ENCODE measurements at regions not wholly inside any gene's neighbourhood (a gene's known extent, or its start where the extent isn't known, plus 50 kb on each side); places are given as distances from the start of the nearest gene placed in this dataset.
"Not testable (repeated sequence)": the region's sequence is repeated elsewhere in the genome, so short reads cannot be mapped to it uniquely, and the experiment has no call there.

GRCh38 chr12:93008044-93008778, 79.1 kb upstream of the EEA1 start:
- no peaks in the 10 kb centered on the region for H3K4me1 ChIP-seq (ENCODE audit: insufficient read depth, low read length, severe bottlenecking)
- no peak overlapping the region for H3K4me3 ChIP-seq (ENCODE audit: low read depth, low read length, poor library complexity, severe bottlenecking)
- H3K9ac ChIP-seq (ENCODE audit: low read length), result no peak overlapping the region
- no peaks in the 10 kb centered on the region for H3K36me3 ChIP-seq (ENCODE audit: insufficient read depth, low read length)
- no peak overlapping the region for H3K4me2 ChIP-seq (ENCODE audit: low read length)
- no peaks in the 10 kb centered on the region for H3K27me3 ChIP-seq (ENCODE audit: insufficient read depth, low read length)
- no peak overlapping the region for H3K27ac ChIP-seq (ENCODE audit: low read depth, low read length, poor library complexity, severe bottlenecking)
- H3K9me3 ChIP-seq (ENCODE audit: low read length), result no peaks in the 10 kb centered on the region
- no peaks in the 10 kb centered on the region for H3K9me2 ChIP-seq (ENCODE audit: low read depth, low read length)
- no peaks in the 10 kb centered on the region for H3K79me2 ChIP-seq (ENCODE audit: insufficient read depth, low read length)
- no peaks in the 10 kb centered on the region for H3F3A ChIP-seq (ENCODE audit: insufficient read depth, low read length)
- no peak overlapping the region for H2AFZ ChIP-seq (ENCODE audit: low read length)
- H4K20me1 ChIP-seq (ENCODE audit: insufficient read depth, low read length), result no peaks in the 10 kb centered on the region
- TF ChIP-seq, protein P1, sequence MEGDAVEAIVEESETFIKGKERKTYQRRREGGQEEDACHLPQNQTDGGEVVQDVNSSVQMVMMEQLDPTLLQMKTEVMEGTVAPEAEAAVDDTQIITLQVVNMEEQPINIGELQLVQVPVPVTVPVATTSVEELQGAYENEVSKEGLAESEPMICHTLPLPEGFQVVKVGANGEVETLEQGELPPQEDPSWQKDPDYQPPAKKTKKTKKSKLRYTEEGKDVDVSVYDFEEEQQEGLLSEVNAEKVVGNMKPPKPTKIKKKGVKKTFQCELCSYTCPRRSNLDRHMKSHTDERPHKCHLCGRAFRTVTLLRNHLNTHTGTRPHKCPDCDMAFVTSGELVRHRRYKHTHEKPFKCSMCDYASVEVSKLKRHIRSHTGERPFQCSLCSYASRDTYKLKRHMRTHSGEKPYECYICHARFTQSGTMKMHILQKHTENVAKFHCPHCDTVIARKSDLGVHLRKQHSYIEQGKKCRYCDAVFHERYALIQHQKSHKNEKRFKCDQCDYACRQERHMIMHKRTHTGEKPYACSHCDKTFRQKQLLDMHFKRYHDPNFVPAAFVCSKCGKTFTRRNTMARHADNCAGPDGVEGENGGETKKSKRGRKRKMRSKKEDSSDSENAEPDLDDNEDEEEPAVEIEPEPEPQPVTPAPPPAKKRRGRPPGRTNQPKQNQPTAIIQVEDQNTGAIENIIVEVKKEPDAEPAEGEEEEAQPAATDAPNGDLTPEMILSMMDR (IDR thresholded peaks at IDR 0.05; ENCODE audit: low read length), result no peak
- no peak for TF ChIP-seq EZH2 (IDR thresholded peaks at IDR 0.05; ENCODE audit: borderline replicate concordance, low read length)

DNA sequence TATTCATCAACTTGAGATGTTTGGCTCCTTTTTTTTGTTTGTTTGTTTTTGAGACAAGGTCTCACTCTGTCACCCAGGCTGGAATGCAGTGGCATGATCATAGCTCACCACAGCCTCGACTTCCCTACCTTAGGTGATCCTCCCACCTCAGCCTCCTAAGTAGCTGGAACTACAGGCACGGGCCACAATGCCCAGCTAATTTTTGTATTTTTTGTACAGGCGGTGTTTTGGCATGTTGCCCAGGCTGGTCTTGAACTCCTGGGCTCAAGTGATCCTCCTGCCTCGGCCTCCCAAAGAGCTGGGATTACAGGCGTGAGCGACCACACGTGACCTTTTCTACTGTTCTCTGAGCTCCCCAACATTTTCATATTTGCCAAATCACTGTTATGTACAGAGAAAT, 79.8 kb upstream of the EEA1 start:
- H3K9me2 ChIP-seq (ENCODE audit: low read depth, low read length); H3K9me3 ChIP-seq (ENCODE audit: low read length); H3F3A ChIP-seq (ENCODE audit: insufficient read depth, low read length); H3K36me3 ChIP-seq (ENCODE audit: insufficient read depth, low read length); H3K4me3 ChIP-seq (ENCODE audit: low read depth, low read length, poor library complexity, severe bottlenecking); H3K4me1 ChIP-seq (ENCODE audit: insufficient read depth, low read length, severe bottlenecking); H4K20me1 ChIP-seq (ENCODE audit: insufficient read depth, low read length); H3K4me2 ChIP-seq (ENCODE audit: low read length); H2AFZ ChIP-seq (ENCODE audit: low read length); H3K27me3 ChIP-seq (ENCODE audit: insufficient read depth, low read length); H3K79me2 ChIP-seq (ENCODE audit: insufficient read depth, low read length); H3K27ac ChIP-seq (ENCODE audit: low read depth, low read length, poor library complexity, severe bottlenecking); H3K9ac ChIP-seq (ENCODE audit: low read length): not testable (repeated sequence)

GRCh38 chr12:93009533-93009932, 80.4 kb upstream of the EEA1 start:
- Histone ChIP-seq H3K4me1 (ENCODE audit: insufficient read depth, low read length, severe bottlenecking) (no peaks in the 10 kb centered on the region), H3K4me2 (ENCODE audit: low read length) (no peak overlapping the region), H3K27me3 (ENCODE audit: insufficient read depth, low read length) (no peaks in the 10 kb centered on the region), H4K20me1 (ENCODE audit: insufficient read depth, low read length) (no peaks in the 10 kb centered on the region), H3K36me3 (ENCODE audit: insufficient read depth, low read length) (no peaks in the 10 kb centered on the region), H3F3A (ENCODE audit: insufficient read depth, low read length) (no peaks in the 10 kb centered on the region), H3K79me2 (ENCODE audit: insufficient read depth, low read length) (no peaks in the 10 kb centered on the region), H3K9ac (ENCODE audit: low read length) (no peak overlapping the region), H3K9me2 (ENCODE audit: low read depth, low read length) (no peaks in the 10 kb centered on the region), H2AFZ (ENCODE audit: low read length) (no peak overlapping the region), H3K4me3 (ENCODE audit: low read depth, low read length, poor library complexity, severe bottlenecking) (no peak overlapping the region), H3K27ac (ENCODE audit: low read depth, low read length, poor library complexity, severe bottlenecking) (no peak overlapping the region), H3K9me3 (ENCODE audit: low read length) (no peaks in the 10 kb centered on the region)
- TF ChIP-seq EZH2 (IDR thresholded peaks at IDR 0.05; ENCODE audit: borderline replicate concordance, low read length), result no peak
- TF ChIP-seq, protein P1 (IDR thresholded peaks at IDR 0.05; ENCODE audit: low read length), result no peak

GRCh38 chr12:93010461-93010860, 81.4 kb upstream of the EEA1 start:
- no peak for TF ChIP-seq EZH2 (IDR thresholded peaks at IDR 0.05; ENCODE audit: borderline replicate concordance, low read length)
- TF ChIP-seq, protein P1 (IDR thresholded peaks at IDR 0.05; ENCODE audit: low read length), result no peak
- no peak overlapping the region for H3K4me3 ChIP-seq (ENCODE audit: low read depth, low read length, poor library complexity, severe bottlenecking)
- no peaks in the 10 kb centered on the region for H3K9me3 ChIP-seq (ENCODE audit: low read length)
- no peaks in the 10 kb centered on the region for H3F3A ChIP-seq (ENCODE audit: insufficient read depth, low read length)
- no peaks in the 10 kb centered on the region for H3K36me3 ChIP-seq (ENCODE audit: insufficient read depth, low read length)
- H4K20me1 ChIP-seq (ENCODE audit: insufficient read depth, low read length), result no peaks in the 10 kb centered on the region
- no peak overlapping the region for H2AFZ ChIP-seq (ENCODE audit: low read length)
- no peaks in the 10 kb centered on the region for H3K9me2 ChIP-seq (ENCODE audit: low read depth, low read length)
- H3K27ac ChIP-seq (ENCODE audit: low read depth, low read length, poor library complexity, severe bottlenecking), result no peak overlapping the region
- no peak overlapping the region for H3K4me2 ChIP-seq (ENCODE audit: low read length)
- H3K79me2 ChIP-seq (ENCODE audit: insufficient read depth, low read length), result no peaks in the 10 kb centered on the region
- no peaks in the 10 kb centered on the region for H3K27me3 ChIP-seq (ENCODE audit: insufficient read depth, low read length)
- no peak overlapping the region for H3K9ac ChIP-seq (ENCODE audit: low read length)
- no peaks in the 10 kb centered on the region for H3K4me1 ChIP-seq (ENCODE audit: insufficient read depth, low read length, severe bottlenecking)
